ENCODE measurements at regions not wholly inside any gene's neighbourhood (a gene's known extent, or its start where the extent isn't known, plus 50 kb on each side); places are given as distances from the start of the nearest gene placed in this dataset.

GRCh38 chr16:14331020-14331419, 259.9 kb downstream of the MRTFB start:
- no peak for TF ChIP-seq CTCF (tag by site-specific recombination; IDR thresholded peaks at IDR 0.05)
- no peak for TF ChIP-seq ZBTB8A (tag by site-specific recombination; IDR thresholded peaks at IDR 0.05)
- no peak for TF ChIP-seq ZNF391 (tag by site-specific recombination; IDR thresholded peaks at IDR 0.05; ENCODE audit: borderline replicate concordance, low read depth)
- no peak for TF ChIP-seq ZNF747 (tag by site-specific recombination; IDR thresholded peaks at IDR 0.05)
- TF ChIP-seq ZNF23 (tag by site-specific recombination; IDR thresholded peaks at IDR 0.05; ENCODE audit: borderline replicate concordance), result no peak
- TF ChIP-seq ZNF596 (tag by site-specific recombination; IDR thresholded peaks at IDR 0.05), result no peak
- no peak for TF ChIP-seq ZNF580 (tag by site-specific recombination; IDR thresholded peaks at IDR 0.05)
- no peak for TF ChIP-seq ZNF133 (tag by site-specific recombination; IDR thresholded peaks at IDR 0.05)
- no peak for TF ChIP-seq INSM2 (tag by site-specific recombination; IDR thresholded peaks at IDR 0.05)
- no peak for TF ChIP-seq ZNF335 (tag by site-specific recombination; conservative IDR thresholded peaks at IDR 0.05)

Measured in HEK293 (cell line).